Activated CD4-positive, CD25-positive, alpha-beta regulatory T cell treated with anti-CD3 and anti-CD28 coated beads, Interleukin-2, amount 50 U/mL, for 24 hours (primary cell): ENCODE measurements at regions not wholly inside any gene's neighbourhood (a gene's known extent, or its start where the extent isn't known, plus 50 kb on each side); places are given as distances from the start of the nearest gene placed in this dataset.
"Not testable (repeated sequence)": the region's sequence is repeated elsewhere in the genome, so short reads cannot be mapped to it uniquely, and the experiment has no call there.

Source experiments
- ATAC-seq, 2 donors: fragments of 150-1000 bp; cut with Tn5 transposase; one replicate each; pipeline ENCODE4 v1.10.0; 2021; ENCODE audit warnings: mild to moderate bottlenecking in 1 of 2, moderate library complexity in 1 of 2

DNA sequence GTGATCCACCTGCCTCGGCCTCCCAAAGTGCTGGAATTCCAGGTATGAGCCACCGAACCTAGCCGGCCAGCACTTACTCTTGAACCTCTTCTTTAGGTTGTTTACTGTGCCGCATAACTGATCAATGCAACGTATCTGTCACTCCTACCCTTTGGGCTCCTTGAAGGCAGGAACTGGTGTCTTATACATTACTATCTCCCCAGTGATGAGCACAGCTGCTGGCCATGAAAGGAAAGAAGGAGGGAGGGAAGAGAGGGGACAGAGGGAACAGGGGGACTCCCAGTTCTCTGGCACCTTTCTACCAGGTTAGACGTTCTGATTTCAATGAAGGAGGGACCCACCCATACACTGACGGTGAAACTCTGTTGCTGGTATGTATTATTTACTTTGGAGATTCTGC, 111.8 kb upstream of the NANOS1 start:
- no peak for ATAC-seq

DNA sequence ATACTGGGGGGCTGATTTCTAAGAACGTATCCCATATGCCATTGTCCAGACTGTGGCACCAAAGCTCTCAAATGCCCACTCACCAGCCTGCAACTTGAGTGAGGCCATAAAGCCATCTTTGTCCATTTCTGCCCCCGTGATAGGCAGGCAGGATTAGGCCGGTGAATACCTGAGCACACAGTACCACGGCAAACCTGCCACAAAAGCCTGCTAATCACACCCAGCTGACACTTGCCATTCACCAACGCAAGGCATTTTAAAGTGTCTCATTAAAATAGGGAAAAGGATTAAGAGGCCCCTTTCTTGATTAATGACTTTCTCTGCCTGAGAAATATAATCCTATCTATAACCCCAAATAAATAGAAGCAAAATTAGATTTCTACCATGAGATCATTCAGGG, 111.4 kb upstream of the NANOS1 start:
- no peak for ATAC-seq

DNA sequence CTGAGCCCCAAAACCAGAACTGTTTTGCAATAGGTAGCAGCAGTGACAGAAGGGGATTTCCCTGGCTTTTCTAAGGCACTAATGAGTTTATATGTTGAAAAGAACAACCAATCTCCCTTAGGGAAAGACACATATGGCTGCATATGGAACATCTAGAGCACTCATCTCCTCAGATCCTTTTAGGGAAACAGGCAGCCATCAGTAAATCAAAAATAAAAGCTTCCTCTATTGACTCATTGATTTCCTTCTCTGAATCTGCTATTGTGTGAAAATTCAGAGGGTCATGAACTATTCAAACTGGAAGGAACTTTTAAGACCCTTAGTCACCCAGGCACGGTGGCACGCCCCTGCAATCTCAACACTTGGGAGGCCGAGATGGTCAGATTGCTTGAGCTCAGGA, 110.9 kb upstream of the NANOS1 start:
- ATAC-seq: no peak

DNA sequence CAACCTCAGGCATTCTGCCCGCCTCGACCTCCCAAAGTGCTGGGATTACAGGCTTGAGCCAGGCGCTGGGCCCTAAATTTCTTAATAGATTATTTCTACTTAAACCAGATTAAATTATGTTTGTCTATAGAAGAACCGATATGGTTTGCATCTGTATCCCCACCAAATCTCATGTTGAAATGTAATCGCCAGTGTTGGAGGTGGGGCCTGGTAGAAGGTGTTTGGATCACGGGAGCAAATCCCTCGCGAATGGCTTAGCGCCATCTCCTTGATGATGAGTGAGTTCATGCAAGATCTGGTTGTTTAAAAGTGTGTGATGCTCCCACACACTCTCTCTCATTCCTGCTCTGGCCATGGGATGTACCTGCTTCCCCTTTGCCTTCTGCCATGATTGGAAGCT, 109.3 kb upstream of the NANOS1 start:
- no peak for ATAC-seq

DNA sequence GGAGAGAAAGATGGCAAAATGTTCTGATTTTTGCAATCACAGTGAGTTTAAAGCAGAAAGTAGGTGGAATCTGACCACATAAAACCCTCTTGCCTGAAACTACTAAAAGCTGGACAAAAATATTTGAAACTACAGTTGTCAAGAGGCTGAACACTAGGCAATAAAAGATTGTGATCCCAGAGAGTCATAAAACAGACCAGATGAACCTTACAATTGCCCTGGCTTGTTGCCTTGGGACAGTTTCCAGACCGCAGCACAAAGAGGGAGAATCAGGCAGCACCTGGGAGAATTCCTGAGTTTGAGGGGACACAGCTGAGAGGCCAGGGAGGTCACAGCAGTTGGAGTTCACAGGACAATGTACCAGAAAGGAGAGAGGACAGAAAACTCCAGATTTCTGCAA, 107.3 kb upstream of the NANOS1 start:
- no peak for ATAC-seq

DNA sequence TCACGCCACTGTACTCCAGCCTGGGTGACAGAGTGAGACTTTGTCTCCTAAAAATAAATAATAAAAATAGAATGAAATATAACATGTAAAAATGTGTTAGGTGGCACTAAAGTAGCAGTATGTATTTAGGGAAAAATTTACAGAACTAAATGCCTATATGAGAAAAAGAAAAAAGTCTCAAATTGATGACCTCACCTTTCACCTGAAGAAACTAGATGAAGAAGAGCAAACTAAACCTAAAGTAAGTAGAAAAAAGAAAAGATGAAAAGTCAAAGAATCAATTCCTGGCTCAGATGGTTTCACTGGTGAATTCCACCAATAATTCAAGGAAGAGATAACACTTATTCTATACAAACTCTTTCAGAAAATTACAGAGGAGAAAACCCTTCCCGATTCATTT, 106.5 kb upstream of the NANOS1 start:
- ATAC-seq: no peak

DNA sequence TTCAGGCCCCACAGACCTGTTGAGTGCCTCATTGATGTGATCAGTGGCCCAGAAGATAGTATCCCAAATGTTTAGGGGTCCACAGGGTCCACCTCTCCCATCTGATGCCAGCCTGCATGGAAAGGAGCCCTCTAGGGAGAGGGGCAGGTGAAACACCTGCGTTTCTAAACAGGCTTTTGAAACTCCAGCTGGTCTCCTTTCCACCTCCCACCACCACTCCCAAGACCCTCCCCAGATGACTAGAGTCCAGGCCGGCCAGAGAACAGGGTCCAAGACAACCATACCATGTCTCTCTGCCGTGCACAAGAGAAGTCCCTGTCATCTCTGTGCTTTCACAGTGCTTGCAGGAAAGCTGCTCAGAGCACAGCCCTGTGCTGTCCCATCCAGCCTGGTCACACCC, 105.0 kb upstream of the NANOS1 start:
- no peak for ATAC-seq

DNA sequence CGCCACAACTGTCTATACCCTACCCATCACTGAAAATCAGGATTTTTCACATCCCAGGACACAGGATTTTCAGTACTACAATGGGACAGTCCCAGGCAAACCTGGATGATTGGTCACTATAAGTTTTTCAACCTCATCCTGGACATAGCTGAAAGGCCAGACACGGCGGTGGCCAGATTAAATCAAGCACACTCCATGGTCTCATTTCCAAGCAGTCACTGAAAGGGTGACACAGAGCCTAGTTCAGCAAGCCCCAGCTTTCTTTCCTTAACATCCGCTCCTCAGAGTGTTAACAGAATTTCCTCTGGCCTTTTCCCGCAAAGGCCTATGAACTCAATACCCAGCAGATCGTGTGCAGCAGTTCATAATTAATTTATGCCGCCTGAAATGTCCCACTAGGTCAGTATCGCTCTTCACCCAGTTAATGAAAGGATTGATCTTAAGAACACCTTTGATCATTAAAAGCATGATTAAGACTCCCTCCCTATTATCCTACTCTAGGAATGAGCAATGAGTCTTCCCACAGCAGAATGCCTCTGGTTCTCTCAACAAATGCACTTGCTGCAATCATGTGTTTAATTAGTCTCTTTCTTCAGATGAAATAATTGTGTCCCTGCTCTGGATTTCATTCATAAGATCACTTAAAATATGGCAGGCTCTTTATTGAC, 104.0 kb upstream of the NANOS1 start:
- ATAC-seq: no peak

DNA sequence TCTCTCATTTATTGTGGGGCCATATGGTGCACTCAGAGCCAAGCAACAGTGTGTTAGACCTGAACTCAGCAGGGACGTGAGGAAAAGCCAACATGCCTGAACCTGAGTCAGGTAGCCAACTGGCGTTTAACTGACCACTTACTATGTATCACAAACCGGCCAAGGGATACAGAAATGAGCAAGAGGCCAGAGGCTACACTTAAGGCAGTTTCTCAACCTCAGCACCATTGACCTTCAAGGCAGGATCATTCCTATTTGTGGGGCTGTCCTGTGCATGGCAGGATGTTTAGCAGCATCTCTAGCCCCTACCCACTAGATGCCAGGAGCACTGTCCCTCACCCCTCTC, 103.5 kb upstream of the NANOS1 start:
- ATAC-seq: no peak

DNA sequence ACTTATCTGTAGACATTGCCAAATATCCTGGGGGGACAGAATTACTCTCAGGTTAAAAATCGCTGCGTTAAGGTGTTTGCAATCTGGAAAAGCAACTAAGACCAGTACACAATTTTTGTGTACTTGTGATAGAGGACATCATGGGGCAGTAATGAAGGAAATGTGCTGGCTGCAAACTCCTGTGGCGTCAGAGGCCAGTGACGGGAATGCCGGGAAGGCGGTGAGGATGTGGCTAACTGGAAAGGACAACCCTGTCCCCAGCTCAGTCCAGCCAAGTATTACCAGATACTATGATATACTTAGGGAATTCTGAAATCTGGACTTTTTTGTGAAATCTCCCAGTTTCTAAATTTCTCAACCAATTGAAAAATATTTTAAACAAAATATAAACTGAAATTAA, 103.1 kb upstream of the NANOS1 start:
- no peak for ATAC-seq

DNA sequence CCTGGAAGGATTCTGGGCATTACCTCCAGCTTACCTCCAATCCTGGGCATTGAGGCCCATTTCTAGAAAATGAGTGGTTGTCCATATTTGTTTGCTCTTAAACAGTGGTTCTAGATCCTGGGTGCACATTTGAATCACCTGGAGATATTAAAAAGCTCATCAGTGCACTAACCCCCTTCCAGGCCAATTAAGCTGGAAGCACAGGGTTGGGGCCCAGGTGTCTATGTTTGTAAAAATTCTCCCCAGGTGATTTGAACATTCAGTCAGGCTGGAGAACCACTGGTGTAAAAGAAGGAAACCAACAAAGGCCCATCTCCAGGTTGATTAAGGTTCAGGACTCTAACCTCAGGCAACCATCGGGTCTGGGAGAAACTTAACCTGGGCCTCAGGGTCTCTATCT, 102.6 kb upstream of the NANOS1 start:
- no peak for ATAC-seq

DNA sequence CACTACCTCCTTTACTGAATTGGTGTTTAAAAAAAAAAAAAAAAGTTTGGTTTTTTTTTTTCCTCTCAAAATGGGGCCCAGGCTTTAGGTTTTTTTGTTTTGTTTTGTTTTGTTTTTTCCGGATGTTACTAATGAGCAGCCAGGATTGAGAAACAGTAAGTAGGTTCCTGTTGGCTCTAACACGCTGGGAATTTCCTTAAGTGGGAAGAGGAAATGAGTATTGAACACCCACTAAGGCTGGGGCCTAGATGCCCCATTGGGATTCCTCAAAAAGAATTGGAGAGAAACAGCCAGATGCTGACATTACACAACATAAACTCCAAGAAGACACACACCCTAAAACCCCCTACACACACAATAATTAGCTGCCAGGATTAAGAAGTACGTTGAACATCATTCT, 102.2 kb upstream of the NANOS1 start:
- no peak for ATAC-seq

DNA sequence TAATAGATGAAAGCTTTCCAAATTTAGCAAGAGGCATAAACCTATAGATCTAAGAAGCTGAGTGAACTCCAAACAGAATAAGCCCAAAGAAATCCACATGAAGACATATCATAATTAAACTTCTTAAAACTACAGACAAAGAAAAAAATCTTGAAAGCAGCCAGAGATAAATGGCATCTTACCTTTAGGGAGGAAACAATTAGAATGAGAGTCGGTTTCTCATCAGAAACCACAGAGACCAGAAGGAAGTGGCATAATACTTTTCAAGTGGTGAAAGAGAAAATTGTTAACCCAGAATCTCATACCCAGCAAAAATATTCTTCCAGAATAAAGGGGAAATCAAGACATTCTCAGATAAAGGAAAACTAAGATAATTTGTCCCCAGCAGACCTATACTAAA, 98.9 kb upstream of the NANOS1 start:
- no peak for ATAC-seq

DNA sequence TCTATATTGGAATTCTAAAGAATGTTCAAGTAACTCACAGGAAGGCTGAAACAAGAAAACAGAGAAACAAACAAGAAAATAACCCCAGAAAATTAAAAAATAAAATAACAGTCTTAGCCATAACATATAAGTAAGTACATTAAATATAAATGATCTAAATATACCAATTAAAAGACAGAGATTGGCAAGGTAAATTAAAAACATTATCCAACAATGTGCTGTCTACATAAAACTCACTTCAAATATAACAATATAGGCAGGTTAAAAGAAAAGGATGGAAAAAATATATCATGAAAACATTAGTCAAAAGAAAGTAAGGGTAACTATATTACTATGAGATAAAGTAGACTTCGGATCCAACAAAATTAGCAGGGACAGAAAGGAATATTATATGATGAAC, 98.1 kb upstream of the NANOS1 start:
- ATAC-seq: no peak

DNA sequence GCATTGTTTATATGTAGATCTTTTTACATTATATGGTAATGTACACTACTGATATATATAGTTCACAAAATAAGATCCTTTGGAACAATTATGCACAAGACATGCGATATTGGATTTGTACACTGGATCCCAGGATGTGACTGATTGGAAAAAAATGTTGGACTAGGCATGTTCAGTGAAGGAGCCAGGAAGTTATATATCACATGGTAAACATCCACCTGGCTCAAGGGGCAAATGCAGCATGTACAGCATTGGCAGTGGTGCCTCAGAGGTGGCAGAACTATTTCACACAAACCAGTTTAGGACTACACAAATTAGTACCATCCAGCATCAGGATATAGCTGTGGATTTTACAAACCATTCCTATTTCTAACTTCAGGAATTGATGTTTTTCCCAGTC, 97.4 kb upstream of the NANOS1 start:
- not testable (repeated sequence) for ATAC-seq

DNA sequence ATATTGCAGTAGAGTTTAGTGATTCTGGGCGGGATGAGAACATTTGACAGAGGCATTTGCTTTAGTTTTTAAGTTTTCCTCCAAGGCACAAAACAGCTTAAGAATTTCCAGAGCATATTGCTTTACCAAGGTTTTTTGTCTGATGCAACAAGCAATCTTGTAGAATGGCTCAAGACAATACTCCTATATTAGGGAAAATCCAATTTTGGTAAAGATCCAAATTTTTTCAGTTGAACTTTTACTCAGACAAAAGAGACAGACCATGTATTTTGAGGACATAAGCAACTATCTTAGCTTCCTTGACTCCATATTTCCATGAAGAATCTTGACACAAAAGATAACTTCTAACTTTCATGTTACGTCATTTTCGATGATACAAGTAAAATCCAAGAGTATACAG, 92.3 kb upstream of the NANOS1 start:
- no peak for ATAC-seq

DNA sequence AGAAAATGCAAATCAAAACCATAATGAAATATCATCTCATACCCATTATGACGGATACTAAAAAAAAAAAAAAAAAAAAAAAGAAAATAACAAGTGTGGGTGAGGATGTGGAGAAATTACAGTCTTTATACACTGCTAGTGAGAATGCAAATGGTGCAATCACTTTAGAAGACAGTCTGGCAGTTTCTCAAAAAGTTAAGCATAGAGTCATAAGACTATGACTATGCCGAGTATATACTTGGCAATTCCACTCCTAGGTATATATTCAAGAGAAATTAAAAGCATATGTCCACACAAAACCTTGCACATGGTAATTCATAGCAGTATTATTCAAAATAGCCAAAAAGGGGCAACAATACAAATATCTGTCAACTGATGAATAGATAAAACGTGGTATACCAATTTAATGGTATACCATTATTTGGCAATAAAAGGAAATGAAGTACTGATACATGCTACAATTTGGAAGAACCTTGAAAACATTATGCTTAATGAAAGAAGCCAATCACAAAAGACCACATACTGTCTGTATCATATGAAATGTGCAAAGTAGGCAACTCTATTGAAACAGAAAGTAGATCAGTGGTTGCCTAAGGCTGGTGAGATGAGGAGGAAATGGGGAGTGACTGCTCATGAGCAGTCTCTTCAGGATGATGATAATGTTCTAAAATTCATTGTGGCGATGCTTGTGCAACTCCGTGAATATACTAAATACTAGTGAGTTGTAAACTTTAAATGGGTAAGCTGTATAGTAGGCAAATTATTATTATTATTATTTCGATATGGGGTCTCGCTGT, 90.1 kb upstream of the NANOS1 start:
- ATAC-seq: peak; percentile 48 to 53

DNA sequence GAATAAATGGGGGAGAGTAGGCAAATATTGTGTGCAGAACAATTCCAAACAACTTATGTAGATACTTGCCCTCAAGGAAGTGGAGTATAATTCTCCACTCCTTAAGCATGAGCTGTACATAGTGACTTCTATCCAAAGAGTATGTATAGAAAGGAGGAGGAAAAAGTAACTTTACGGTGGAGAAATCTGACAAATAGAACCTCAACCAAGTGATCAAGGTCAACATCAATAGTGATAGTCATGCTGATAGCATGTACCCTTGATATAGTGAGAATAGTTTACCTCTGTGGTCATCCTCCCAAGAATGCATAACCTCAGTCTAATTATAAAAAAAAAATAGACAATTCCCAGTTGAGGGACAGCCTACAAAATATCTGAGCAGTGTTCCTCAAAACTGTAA, 89.1 kb upstream of the NANOS1 start:
- no peak for ATAC-seq

DNA sequence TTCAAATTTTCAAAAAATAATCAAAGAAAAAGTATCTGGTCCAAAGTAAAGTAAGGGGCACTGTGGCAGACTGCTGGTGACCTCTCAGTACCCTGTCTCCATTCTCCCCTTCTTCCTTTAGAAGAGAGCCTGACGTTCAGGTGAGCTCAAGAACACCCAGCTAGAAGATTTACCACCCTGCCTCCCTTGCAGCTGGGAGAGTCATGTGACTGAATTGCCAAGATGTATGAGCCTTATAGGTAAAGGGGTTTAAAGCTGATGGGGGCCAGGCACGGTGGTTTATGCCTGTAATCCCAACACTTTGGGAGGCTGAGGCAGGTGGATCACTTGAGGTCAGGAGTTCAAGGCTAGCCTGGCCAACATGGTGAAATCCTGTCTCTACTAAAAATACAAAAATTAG, 86.3 kb upstream of the NANOS1 start:
- no peak for ATAC-seq

DNA sequence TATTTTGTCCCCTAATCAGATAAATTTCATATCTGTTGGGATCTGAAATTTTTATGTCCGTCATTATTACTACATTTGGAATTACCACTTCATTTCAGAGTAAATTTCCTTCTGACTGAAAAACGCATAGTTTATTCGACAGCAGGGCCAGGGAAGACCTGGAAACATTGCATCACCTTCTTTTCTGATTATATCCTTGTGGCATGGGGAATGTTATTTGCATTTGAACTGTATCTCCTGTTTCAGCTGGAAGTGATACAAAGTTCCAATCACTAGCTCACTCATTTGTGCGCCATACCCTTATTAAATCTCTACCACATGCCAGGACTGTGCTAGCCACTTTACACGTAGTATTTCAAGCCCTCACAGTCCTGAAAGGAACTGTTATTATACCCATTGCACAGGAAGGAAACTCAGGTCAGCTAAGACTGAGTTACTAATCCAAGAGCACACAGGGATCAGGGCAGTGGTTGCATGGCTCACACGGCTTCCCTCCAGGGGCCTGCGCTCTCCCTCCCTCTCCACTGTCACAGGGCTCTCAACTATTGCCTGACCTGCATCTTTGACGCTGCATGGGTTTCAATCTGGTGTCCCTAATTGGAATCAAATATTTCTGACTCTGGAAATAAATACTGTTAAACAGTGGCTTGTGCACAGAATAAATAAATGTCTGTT, 84.4 kb upstream of the NANOS1 start:
- no peak for ATAC-seq

DNA sequence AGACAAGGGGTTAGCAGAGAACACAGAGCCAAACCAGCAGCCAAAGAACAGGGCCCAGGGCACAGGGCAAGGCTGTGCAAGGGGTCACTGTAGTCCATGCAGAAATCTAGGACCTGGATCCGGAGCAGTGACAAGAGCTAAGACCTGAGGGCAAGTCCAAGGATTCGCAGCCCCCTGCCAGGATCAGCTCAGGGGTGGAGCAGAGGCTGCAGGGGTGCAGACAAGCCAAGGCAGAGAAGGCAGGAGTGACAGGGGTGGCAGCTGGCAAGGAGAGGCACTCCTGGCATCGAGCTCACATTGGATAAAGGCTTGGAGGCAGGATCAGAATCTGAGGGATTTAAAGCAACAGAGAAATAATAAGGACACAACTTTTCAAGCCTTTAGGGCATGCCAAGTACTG, 80.7 kb upstream of the NANOS1 start:
- no peak for ATAC-seq

DNA sequence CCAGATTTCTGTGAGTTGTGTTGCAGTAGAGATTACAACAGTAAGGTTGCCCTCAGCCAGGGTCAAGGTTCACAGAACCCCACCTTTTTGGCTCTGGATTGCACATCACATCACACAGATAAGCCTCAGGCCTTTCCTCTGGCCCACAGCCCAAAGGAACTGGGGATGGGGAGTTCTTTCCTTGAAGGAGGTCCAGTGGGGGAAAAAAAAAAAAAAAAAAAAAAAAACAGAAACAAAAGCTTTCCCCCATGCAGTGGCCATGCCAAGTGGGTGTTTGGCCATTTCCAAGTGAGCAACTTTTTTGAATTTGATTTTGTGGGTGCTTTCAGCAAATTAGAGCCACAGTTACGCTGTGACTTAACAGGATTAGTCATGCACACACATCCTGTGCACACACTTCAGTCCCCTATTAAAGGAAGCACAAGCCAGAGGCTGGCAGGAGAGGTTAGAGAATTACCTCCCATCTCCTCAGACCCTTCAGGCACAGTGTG, 79.3 kb upstream of the NANOS1 start:
- ATAC-seq: no peak

DNA sequence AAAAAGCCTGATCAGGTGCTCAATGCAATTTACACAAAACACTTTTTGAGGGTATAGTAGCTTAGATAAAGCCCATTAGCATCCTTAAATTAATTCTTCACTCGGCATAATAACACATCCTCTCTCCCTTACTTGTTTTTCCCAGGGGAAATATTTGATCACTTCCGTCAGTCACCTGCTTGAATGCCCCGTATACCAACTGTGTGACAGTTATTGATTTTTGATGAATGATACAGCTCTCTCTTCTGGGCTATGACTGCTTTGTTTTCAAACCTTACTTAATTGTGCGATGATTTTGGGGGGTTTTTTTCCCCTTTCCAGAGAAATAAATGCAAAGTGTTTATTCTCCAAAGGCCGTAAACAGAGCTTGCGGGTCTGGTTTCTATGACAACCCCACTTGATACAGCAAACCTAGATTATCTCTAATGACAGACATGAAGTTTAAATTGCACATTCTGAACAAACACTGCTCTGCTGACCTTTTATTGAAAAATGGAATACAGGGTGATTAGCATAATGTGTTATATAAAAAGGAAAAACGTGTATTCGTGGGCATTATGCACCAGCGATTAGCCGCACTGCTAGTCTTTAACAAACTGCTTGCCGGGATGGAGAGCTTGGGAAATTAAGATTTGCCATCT, 78.4 kb upstream of the NANOS1 start:
- ATAC-seq: no peak
